ENCODE measurements at regions not wholly inside any gene's neighbourhood (a gene's known extent, or its start where the extent isn't known, plus 50 kb on each side); places are given as distances from the start of the nearest gene placed in this dataset.

- TF ChIP-seq CTCF (IDR thresholded peaks at IDR 0.05; ENCODE audit: control extremely low read depth, extremely low read depth), result no peak
- 58 to 84% methylated on average over 2 of the region's 2 CpGs for WGBS, 2 donors
- no peak overlapping the region for H3K27ac ChIP-seq (ENCODE audit: low read depth in 1 of 2, low read length in 1 of 2)
- H3K27me3 ChIP-seq (ENCODE audit: control insufficient read depth in 3 of 3, insufficient read depth in 3 of 3, low read length in 2 of 3), result peaks cover 0 to 5% (median 0%) of the 10 kb centered on the region in 3 donors
- DNase-seq, result no peak
- no peak overlapping the region for H3K4me3 ChIP-seq
- peaks cover 0 to 1% (median 0%) of the 10 kb centered on the region in 4 donors for H3K9me3 ChIP-seq (ENCODE audit: control insufficient read depth in 4 of 4, insufficient read depth in 3 of 4, low read length in 3 of 4)
- ATAC-seq (ENCODE audit: insufficient read depth, low FRiP score), result no peak
- no peak overlapping the region for H3K9ac ChIP-seq (ENCODE audit: insufficient read depth in 1 of 2, low read length in 2 of 2)
- H3K36me3 ChIP-seq (ENCODE audit: control insufficient read depth in 4 of 4, insufficient read depth in 4 of 4, low read length in 4 of 4), result no peaks in the 10 kb centered on the region
- H3K4me1 ChIP-seq (ENCODE audit: control insufficient read depth in 5 of 5, insufficient read depth in 5 of 5, low read length in 5 of 5), result no peaks in the 10 kb centered on the region
These were observed 336.1 kb upstream of the SKOR2 start for GRCh38 chr18:47587587-47587986.

GRCh38 chr18:47586418-47587070, 335.1 kb upstream of the SKOR2 start:
- Histone ChIP-seq H3K36me3 (ENCODE audit: control insufficient read depth in 4 of 4, insufficient read depth in 4 of 4, low read length in 4 of 4) (no peaks in the 10 kb centered on the region), H3K27me3 (ENCODE audit: control insufficient read depth in 3 of 3, insufficient read depth in 3 of 3, low read length in 2 of 3) (no peaks in the 10 kb centered on the region), H3K4me3 (no peak overlapping the region), H3K9ac (ENCODE audit: insufficient read depth in 1 of 2, low read length in 2 of 2) (no peak overlapping the region), H3K9me3 (ENCODE audit: control insufficient read depth in 4 of 4, insufficient read depth in 3 of 4, low read length in 3 of 4) (peaks cover 0 to 1% (median 0%) of the 10 kb centered on the region in 4 donors), H3K4me1 (ENCODE audit: control insufficient read depth in 5 of 5, insufficient read depth in 5 of 5, low read length in 5 of 5) (peaks cover 0 to 9% (median 0%) of the 10 kb centered on the region in 5 donors), H3K27ac (ENCODE audit: low read depth in 1 of 2, low read length in 1 of 2) (no peak overlapping the region)
- no peak for TF ChIP-seq CTCF (IDR thresholded peaks at IDR 0.05; ENCODE audit: control extremely low read depth, extremely low read depth)
- no peak for ATAC-seq (ENCODE audit: insufficient read depth, low FRiP score)
- no peak for DNase-seq
- 84 to 89% methylated on average over 2 of the region's 2 CpGs for WGBS, 2 donors

- no peak overlapping the region for H3K27ac ChIP-seq (ENCODE audit: low read depth in 1 of 2, low read length in 1 of 2)
- no peak for TF ChIP-seq CTCF (IDR thresholded peaks at IDR 0.05; ENCODE audit: control extremely low read depth, extremely low read depth)
- peaks cover 0 to 9% (median 0%) of the 10 kb centered on the region in 5 donors for H3K4me1 ChIP-seq (ENCODE audit: control insufficient read depth in 5 of 5, insufficient read depth in 5 of 5, low read length in 5 of 5)
- DNase-seq, result no peak
- H3K36me3 ChIP-seq (ENCODE audit: control insufficient read depth in 4 of 4, insufficient read depth in 4 of 4, low read length in 4 of 4), result no peaks in the 10 kb centered on the region
- no peak for ATAC-seq (ENCODE audit: insufficient read depth, low FRiP score)
- H3K4me3 ChIP-seq, result no peak overlapping the region
- 54 to 59% methylated on average over 6 of the region's 6 CpGs for WGBS, 2 donors
- no peaks in the 10 kb centered on the region for H3K27me3 ChIP-seq (ENCODE audit: control insufficient read depth in 3 of 3, insufficient read depth in 3 of 3, low read length in 2 of 3)
- no peak overlapping the region for H3K9ac ChIP-seq (ENCODE audit: insufficient read depth in 1 of 2, low read length in 2 of 2)
- peaks cover 0 to 1% (median 0%) of the 10 kb centered on the region in 4 donors for H3K9me3 ChIP-seq (ENCODE audit: control insufficient read depth in 4 of 4, insufficient read depth in 3 of 4, low read length in 3 of 4)
These were observed 334.5 kb upstream of the SKOR2 start for GRCh38 chr18:47585914-47586313.

- no peak for DNase-seq
- no peak overlapping the region for H3K9ac ChIP-seq (ENCODE audit: insufficient read depth in 1 of 2, low read length in 2 of 2)
- H3K4me1 ChIP-seq (ENCODE audit: control insufficient read depth in 5 of 5, insufficient read depth in 5 of 5, low read length in 5 of 5), result peaks cover 0 to 9% (median 0%) of the 10 kb centered on the region in 5 donors
- H3K36me3 ChIP-seq (ENCODE audit: control insufficient read depth in 4 of 4, insufficient read depth in 4 of 4, low read length in 4 of 4), result no peaks in the 10 kb centered on the region
- 66 to 77% methylated on average over 5 of the region's 5 CpGs for WGBS, 2 donors
- TF ChIP-seq CTCF (IDR thresholded peaks at IDR 0.05; ENCODE audit: control extremely low read depth, extremely low read depth), result no peak
- H3K4me3 ChIP-seq, result no peak overlapping the region
- H3K27ac ChIP-seq (ENCODE audit: low read depth in 1 of 2, low read length in 1 of 2), result no peak overlapping the region
- no peak for ATAC-seq (ENCODE audit: insufficient read depth, low FRiP score)
- no peaks in the 10 kb centered on the region for H3K27me3 ChIP-seq (ENCODE audit: control insufficient read depth in 3 of 3, insufficient read depth in 3 of 3, low read length in 2 of 3)
- H3K9me3 ChIP-seq (ENCODE audit: control insufficient read depth in 4 of 4, insufficient read depth in 3 of 4, low read length in 3 of 4), result peaks cover 0 to 1% (median 0%) of the 10 kb centered on the region in 4 donors
These were observed 333.7 kb upstream of the SKOR2 start for GRCh38 chr18:47585136-47585535.

Data from lung (tissue), 11 donors.